ENCODE measurements at regions not wholly inside any gene's neighbourhood (a gene's known extent, or its start where the extent isn't known, plus 50 kb on each side); places are given as distances from the start of the nearest gene placed in this dataset.

- no peak overlapping the region for H3K4me3 ChIP-seq (ENCODE audit: extremely low read depth, insufficient read depth, low read length, poor library complexity, severe bottlenecking)
- H3K36me3 ChIP-seq (ENCODE audit: control insufficient read depth, insufficient read depth, low read length), result no peaks in the 10 kb centered on the region
Measured at GRCh38 chr13:34070006-34070405, 252.1 kb downstream of the RFC3 start.

DNA sequence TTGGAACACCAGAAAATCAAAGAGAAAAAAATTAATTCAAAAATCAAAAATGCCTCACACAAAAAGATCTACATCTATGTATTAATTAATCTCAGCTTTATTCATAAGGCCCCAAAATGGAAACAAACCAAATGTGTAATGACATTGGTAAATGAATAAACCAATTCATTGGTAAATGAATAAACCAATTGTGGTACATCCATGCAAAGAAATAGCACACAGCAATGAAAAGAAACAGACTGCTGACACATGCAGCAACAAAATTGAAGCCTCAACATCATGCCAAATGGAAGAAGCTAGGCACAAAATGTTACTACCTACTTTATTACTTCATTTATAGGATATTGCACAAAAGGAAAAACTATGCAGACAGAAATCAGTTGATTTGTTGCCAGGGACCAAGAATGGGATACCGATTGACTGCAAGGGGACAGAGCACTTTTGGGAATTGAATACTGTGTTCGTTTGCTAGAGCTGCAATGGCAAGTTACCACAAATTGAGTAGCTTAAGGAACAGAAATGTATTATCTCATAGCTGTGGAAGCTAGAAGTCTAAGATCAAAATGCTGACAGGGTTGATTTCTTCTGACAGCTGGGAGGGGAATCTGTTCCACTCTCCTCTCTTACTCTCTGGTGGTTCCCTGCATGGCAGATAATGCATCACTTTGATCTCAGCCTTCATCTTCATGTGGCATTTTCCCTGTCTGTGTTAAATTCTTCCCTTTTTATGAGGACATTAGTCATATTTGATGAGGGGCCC, 252.8 kb downstream of the RFC3 start:
- 91% methylated on average over 2 of the region's 2 CpGs for WGBS, 2 experiments (ENCODE audit: insufficient coverage in 2 of 2)
- H3K4me3 ChIP-seq (ENCODE audit: extremely low read depth, insufficient read depth, low read length, poor library complexity, severe bottlenecking), result no peak overlapping the region
- H3K36me3 ChIP-seq (ENCODE audit: control insufficient read depth, insufficient read depth, low read length), result no peaks in the 10 kb centered on the region
- no peak overlapping the region for H3K27ac ChIP-seq (ENCODE audit: low read depth, low read length, severe bottlenecking)
- H3K9me3 ChIP-seq (ENCODE audit: control insufficient read depth, low read length), result no peaks in the 10 kb centered on the region
- H3K4me1 ChIP-seq (ENCODE audit: control insufficient read depth, insufficient read depth, low read length, poor library complexity, severe bottlenecking), result no peaks in the 10 kb centered on the region

More at GRCh38 chr13:34070006-34070405, 252.1 kb downstream of the RFC3 start:
- Histone ChIP-seq H3K27ac (ENCODE audit: low read depth, low read length, severe bottlenecking) (no peak overlapping the region), H3K4me1 (ENCODE audit: control insufficient read depth, insufficient read depth, low read length, poor library complexity, severe bottlenecking) (no peaks in the 10 kb centered on the region), H3K9me3 (ENCODE audit: control insufficient read depth, low read length) (no peaks in the 10 kb centered on the region)

GRCh38 chr13:34076319-34076718, 258.4 kb downstream of the RFC3 start:
- Histone ChIP-seq H3K4me3 (ENCODE audit: extremely low read depth, insufficient read depth, low read length, poor library complexity, severe bottlenecking) (no peak overlapping the region), H3K27ac (ENCODE audit: low read depth, low read length, severe bottlenecking) (no peak overlapping the region), H3K4me1 (ENCODE audit: control insufficient read depth, insufficient read depth, low read length, poor library complexity, severe bottlenecking) (peaks cover 12% of the 10 kb centered on the region), H3K36me3 (ENCODE audit: control insufficient read depth, insufficient read depth, low read length) (no peaks in the 10 kb centered on the region), H3K9me3 (ENCODE audit: control insufficient read depth, low read length) (no peaks in the 10 kb centered on the region)
- 100% methylated on average over 1 of the region's 1 CpG; no CpG with 5 or more reads in 1 of the 2 experiments for WGBS, 2 experiments (ENCODE audit: insufficient coverage in 2 of 2)

GRCh38 chr13:34076943-34077703, 259.2 kb downstream of the RFC3 start:
- Histone ChIP-seq H3K4me1 (ENCODE audit: control insufficient read depth, insufficient read depth, low read length, poor library complexity, severe bottlenecking) (peaks cover 12% of the 10 kb centered on the region), H3K36me3 (ENCODE audit: control insufficient read depth, insufficient read depth, low read length) (no peaks in the 10 kb centered on the region), H3K4me3 (ENCODE audit: extremely low read depth, insufficient read depth, low read length, poor library complexity, severe bottlenecking) (no peak overlapping the region), H3K9me3 (ENCODE audit: control insufficient read depth, low read length) (no peaks in the 10 kb centered on the region), H3K27ac (ENCODE audit: low read depth, low read length, severe bottlenecking) (no peak overlapping the region)
- WGBS, 2 experiments (ENCODE audit: insufficient coverage in 2 of 2), result 29 to 40% methylated on average over 1 to 3 of the region's 4 CpGs

DNA sequence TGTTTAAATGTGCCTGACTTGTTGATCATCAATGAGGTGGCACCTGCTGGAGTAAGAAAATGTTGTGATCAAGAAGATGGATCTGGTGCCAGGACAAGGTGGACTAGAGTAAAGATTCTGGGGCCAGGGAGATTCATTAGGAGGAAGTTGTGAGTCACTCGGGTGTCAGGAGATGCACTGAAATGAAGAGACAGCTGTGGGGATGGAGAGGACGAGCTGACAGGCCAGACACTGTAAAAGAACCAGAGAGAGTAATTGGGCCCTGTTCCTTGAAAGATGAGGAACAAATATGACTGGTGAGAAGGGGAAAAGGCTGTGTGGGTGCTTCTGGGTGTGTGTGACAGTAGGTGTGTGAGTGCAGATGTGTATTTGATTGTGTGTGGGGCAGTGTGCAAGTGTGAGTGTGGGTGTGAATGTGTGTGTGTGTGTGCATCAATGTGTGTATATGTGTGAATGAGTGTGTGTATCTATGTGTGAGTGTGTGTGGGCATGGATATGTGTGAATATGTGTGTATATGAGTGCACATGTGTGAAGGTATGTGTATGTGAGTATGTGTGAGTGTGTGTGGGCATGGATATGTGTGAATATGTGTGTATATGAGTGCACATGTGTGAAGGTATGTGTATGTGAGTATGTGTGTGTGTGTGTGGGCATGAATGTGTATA, 260.5 kb downstream of the RFC3 start:
- Histone ChIP-seq H3K27ac (ENCODE audit: low read depth, low read length, severe bottlenecking) (no peak overlapping the region), H3K4me1 (ENCODE audit: control insufficient read depth, insufficient read depth, low read length, poor library complexity, severe bottlenecking) (peaks cover 12% of the 10 kb centered on the region), H3K9me3 (ENCODE audit: control insufficient read depth, low read length) (no peaks in the 10 kb centered on the region), H3K36me3 (ENCODE audit: control insufficient read depth, insufficient read depth, low read length) (no peaks in the 10 kb centered on the region), H3K4me3 (ENCODE audit: extremely low read depth, insufficient read depth, low read length, poor library complexity, severe bottlenecking) (no peak overlapping the region)
- WGBS, 2 experiments (ENCODE audit: insufficient coverage in 2 of 2), result 70 to 81% methylated on average over 2 of the region's 2 CpGs

GRCh38 chr13:34085204-34085603, 267.3 kb downstream of the RFC3 start:
- 89% methylated on average over 1 of the region's 2 CpGs; no CpG with 5 or more reads in 1 of the 2 experiments for WGBS, 2 experiments (ENCODE audit: insufficient coverage in 2 of 2)
- H3K27ac ChIP-seq (ENCODE audit: low read depth, low read length, severe bottlenecking), result no peak overlapping the region
- H3K4me3 ChIP-seq (ENCODE audit: extremely low read depth, insufficient read depth, low read length, poor library complexity, severe bottlenecking), result no peak overlapping the region
- no peaks in the 10 kb centered on the region for H3K9me3 ChIP-seq (ENCODE audit: control insufficient read depth, low read length)
- H3K4me1 ChIP-seq (ENCODE audit: control insufficient read depth, insufficient read depth, low read length, poor library complexity, severe bottlenecking), result no peaks in the 10 kb centered on the region
- no peaks in the 10 kb centered on the region for H3K36me3 ChIP-seq (ENCODE audit: control insufficient read depth, insufficient read depth, low read length)

- H3K4me1 ChIP-seq (ENCODE audit: control insufficient read depth, insufficient read depth, low read length, poor library complexity, severe bottlenecking), result no peaks in the 10 kb centered on the region
- WGBS, 2 experiments (ENCODE audit: insufficient coverage in 2 of 2), result 71 to 80% methylated on average over 1 of the region's 2 CpGs
- no peak overlapping the region for H3K27ac ChIP-seq (ENCODE audit: low read depth, low read length, severe bottlenecking)
- H3K4me3 ChIP-seq (ENCODE audit: extremely low read depth, insufficient read depth, low read length, poor library complexity, severe bottlenecking), result no peak overlapping the region
- H3K36me3 ChIP-seq (ENCODE audit: control insufficient read depth, insufficient read depth, low read length), result no peaks in the 10 kb centered on the region
- H3K9me3 ChIP-seq (ENCODE audit: control insufficient read depth, low read length), result no peaks in the 10 kb centered on the region
Measured at GRCh38 chr13:34086281-34086680, 268.3 kb downstream of the RFC3 start.

- Histone ChIP-seq H3K36me3 (ENCODE audit: control insufficient read depth, insufficient read depth, low read length) (no peaks in the 10 kb centered on the region), H3K9me3 (ENCODE audit: control insufficient read depth, low read length) (no peaks in the 10 kb centered on the region), H3K27ac (ENCODE audit: low read depth, low read length, severe bottlenecking) (no peak overlapping the region), H3K4me3 (ENCODE audit: extremely low read depth, insufficient read depth, low read length, poor library complexity, severe bottlenecking) (no peak overlapping the region), H3K4me1 (ENCODE audit: control insufficient read depth, insufficient read depth, low read length, poor library complexity, severe bottlenecking) (no peaks in the 10 kb centered on the region)
- 85 to 89% methylated on average over 3 to 4 of the region's 4 CpGs for WGBS, 2 experiments (ENCODE audit: insufficient coverage in 2 of 2)
Measured at GRCh38 chr13:34087791-34088190, 269.8 kb downstream of the RFC3 start.

DNA sequence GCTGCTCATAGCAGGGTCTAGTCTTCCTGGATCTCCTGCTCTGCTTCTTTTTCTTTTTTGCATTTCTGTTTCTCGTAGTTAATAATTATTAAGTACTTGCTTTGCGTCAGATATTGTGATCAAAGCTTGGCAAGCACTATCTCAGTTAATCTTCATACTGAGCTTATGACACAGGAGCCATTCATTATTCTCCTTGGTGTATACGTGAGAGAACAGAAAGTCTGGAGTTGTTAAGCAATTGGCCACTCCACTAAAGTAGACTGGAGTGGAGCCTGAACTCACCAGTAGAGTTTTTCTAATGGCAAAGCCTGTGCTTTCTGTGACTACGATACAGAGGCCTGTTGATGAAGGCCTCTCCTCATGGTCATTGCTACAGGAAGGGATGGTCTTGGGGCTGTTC, 285.9 kb downstream of the RFC3 start:
- Histone ChIP-seq H3K27ac (ENCODE audit: low read depth, low read length, severe bottlenecking) (no peak overlapping the region), H3K4me3 (ENCODE audit: extremely low read depth, insufficient read depth, low read length, poor library complexity, severe bottlenecking) (no peak overlapping the region), H3K36me3 (ENCODE audit: control insufficient read depth, insufficient read depth, low read length) (no peaks in the 10 kb centered on the region), H3K9me3 (ENCODE audit: control insufficient read depth, low read length) (no peaks in the 10 kb centered on the region), H3K4me1 (ENCODE audit: control insufficient read depth, insufficient read depth, low read length, poor library complexity, severe bottlenecking) (no peaks in the 10 kb centered on the region)
- 100% methylated on average over 2 of the region's 4 CpGs for WGBS, 2 experiments (ENCODE audit: insufficient coverage in 2 of 2)

GRCh38 chr13:34104853-34105252, 286.9 kb downstream of the RFC3 start:
- H3K4me3 ChIP-seq (ENCODE audit: extremely low read depth, insufficient read depth, low read length, poor library complexity, severe bottlenecking), result no peak overlapping the region
- WGBS, 2 experiments (ENCODE audit: insufficient coverage in 2 of 2), result 95 to 100% methylated on average over 3 of the region's 4 CpGs
- H3K4me1 ChIP-seq (ENCODE audit: control insufficient read depth, insufficient read depth, low read length, poor library complexity, severe bottlenecking), result no peaks in the 10 kb centered on the region
- H3K27ac ChIP-seq (ENCODE audit: low read depth, low read length, severe bottlenecking), result no peak overlapping the region
- no peaks in the 10 kb centered on the region for H3K36me3 ChIP-seq (ENCODE audit: control insufficient read depth, insufficient read depth, low read length)
- peaks cover 4% of the 10 kb centered on the region for H3K9me3 ChIP-seq (ENCODE audit: control insufficient read depth, low read length)
